ENCODE measurements at regions not wholly inside any gene's neighbourhood (a gene's known extent, or its start where the extent isn't known, plus 50 kb on each side); places are given as distances from the start of the nearest gene placed in this dataset.
"Not testable (repeated sequence)": the region's sequence is repeated elsewhere in the genome, so short reads cannot be mapped to it uniquely, and the experiment has no call there.

GRCh38 chr9:64813072-64813471, 471.9 kb downstream of the FOXD4L5 start:
- H3K27me3 ChIP-seq; H3K27ac ChIP-seq; intact Hi-C loops (cut with DNase I); H3K36me3 ChIP-seq; DNase-seq; H3K9me3 ChIP-seq; H3K4me3 ChIP-seq; ATAC-seq; H3K4me1 ChIP-seq: not testable (repeated sequence)

DNA sequence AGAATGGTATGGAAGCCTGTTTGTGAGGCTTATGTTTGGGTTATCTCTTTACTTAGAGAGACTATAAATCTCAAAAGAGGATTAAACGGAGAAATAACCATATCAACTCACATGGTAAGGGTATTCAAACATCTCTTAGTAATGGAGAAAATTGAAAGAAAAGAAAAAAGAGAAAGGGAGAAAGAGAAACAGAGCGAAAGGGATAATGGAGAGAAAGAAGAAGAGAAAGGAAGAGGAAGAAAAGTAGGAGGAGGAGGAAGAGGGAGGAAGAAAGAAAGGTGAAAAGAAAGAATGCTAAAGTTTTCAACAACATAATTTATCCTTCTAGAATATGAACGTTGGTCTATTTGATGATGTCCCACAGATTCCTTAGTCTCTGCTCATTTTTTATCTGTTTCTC, 506.3 kb downstream of the FOXD4L5 start:
- DNase-seq; H3K4me3 ChIP-seq; H3K36me3 ChIP-seq; H3K4me1 ChIP-seq; ATAC-seq; intact Hi-C loops (cut with DNase I); H3K9me3 ChIP-seq; H3K27ac ChIP-seq: not testable (repeated sequence)
- WGBS, 2 donors, result 86 to 96% methylated on average over 2 of the region's 3 CpGs
- peaks cover 0 to 19% (median 0%) of the 10 kb centered on the region in 7 donors for H3K27me3 ChIP-seq

DNA sequence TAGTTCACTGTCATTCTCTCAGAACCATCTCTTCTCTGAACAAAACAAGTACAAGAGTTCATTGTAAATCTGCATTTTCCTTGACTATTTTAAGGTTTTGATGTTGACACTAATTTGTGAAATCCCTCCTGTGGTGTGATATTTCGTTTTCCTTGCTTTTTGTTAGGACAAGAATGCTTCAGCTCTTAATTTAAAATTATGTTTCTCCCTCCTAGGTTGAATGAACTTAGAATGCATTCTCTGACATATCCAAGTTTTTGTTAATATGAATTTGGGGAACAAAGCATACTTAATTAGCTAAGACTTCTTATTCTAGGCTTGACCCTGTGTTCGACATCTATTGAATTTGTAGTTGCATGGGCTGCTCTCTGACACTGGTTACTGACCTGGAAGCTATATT, 508.7 kb downstream of the FOXD4L5 start:
- intact Hi-C loops (cut with DNase I); H3K9me3 ChIP-seq; ATAC-seq; H3K4me3 ChIP-seq; DNase-seq; H3K27ac ChIP-seq; H3K4me1 ChIP-seq; H3K36me3 ChIP-seq: not testable (repeated sequence)
- 38 to 47% methylated on average over 1 of the region's 2 CpGs for WGBS, 2 donors
- H3K27me3 ChIP-seq, result peaks cover 0 to 19% (median 0%) of the 10 kb centered on the region in 7 donors

GRCh38 chr9:64774813-64775793, 509.9 kb downstream of the FOXD4L5 start:
- intact Hi-C loops (cut with DNase I), result not testable (repeated sequence)
- peak in 1 of 2 donors; percentile 15 for DNase-seq

DNA sequence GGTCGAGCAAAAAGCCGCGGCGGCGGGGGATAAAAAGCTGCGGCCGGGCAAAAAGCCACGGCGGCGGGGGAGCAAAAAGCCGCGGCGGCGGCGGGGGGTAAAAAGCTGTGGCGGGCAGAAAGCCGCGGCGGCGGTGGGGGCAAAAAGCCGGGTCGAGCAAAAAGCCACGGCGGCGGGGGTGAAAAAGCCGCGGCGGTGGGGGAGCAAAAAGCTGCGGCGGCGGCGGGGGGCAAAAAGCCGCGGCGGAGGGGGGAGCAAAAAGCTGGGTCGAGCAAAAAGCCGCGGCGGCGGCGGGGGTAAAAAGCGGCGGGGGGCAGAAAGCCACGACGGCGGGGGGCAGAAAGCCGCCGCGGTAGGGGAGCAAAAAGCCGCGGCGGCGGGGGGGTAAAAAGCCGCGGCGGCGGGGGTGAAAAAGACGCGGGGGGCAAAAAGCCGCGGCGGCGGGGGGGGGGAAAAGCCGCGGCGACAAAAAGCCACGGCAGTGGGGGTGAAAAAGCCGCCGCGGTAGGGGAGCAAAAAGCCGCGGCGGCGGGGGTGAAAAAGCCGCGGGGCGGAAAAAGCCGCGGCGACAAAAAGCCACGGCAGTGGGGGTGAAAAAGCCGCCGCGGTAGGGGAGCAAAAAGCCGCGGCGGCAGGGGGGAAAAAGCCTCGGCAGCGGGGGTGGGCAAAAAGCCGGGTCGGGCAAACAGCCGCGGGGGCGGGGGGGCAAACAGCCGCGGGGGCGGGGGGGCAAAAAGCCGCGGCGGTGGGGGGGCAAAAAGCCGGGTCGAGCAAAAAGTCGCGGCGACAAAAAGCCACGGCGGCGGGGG, 510.8 kb downstream of the FOXD4L5 start:
- H3K4me1 ChIP-seq; H3K27ac ChIP-seq; intact Hi-C loops (cut with DNase I); H3K9me3 ChIP-seq; H3K36me3 ChIP-seq; ATAC-seq; DNase-seq: not testable (repeated sequence)
- H3K27me3 ChIP-seq, result peaks cover 0 to 19% (median 0%) of the 10 kb centered on the region in 7 donors
- 0 to 1% methylated on average over 27 to 85 of the region's 108 CpGs for WGBS, 2 donors
- peak overlapping the region in 7 of 10 donors; percentile 17 to 49 (median 35) for H3K4me3 ChIP-seq

More at GRCh38 chr9:64774813-64775793, 509.9 kb downstream of the FOXD4L5 start:
- H3K36me3 ChIP-seq, H3K4me1 ChIP-seq, H3K9me3 ChIP-seq, ATAC-seq, H3K27ac ChIP-seq: not testable (repeated sequence)
- Histone ChIP-seq H3K27me3 (peaks cover 0 to 19% (median 0%) of the 10 kb centered on the region in 7 donors), H3K4me3 (peak overlapping the region in 4 of 10 donors; percentile 16 to 49 (median 42))
- 3 to 6% methylated on average over 34 to 68 of the region's 72 CpGs for WGBS, 2 donors

DNA sequence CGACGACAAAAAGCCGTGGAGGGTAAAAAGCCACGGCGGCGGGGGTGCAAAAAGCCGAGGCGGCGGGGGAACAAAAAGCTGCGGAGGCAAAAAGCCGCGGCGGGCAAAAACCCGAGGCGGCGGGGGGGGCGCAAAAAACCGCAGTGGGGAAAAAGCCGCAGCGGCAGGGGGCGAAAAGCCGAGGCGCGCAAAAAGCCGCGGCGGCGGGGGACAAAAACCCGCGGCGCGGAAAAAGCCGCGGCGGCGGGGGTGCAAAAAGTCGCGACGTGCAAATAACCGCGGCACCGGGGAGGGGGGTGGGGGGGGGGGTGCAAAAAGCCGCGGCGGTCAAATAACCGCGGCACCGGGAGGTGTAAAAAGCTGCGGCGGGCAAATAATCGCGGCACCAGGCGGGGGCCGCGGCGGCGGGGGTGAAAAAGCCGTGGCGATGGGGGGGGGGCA, 511.5 kb downstream of the FOXD4L5 start:
- Histone ChIP-seq H3K4me1 (no peaks in the 10 kb centered on the region), H3K36me3 (no peaks in the 10 kb centered on the region), H3K9me3 (no peaks in the 10 kb centered on the region), H3K27me3 (peaks cover 0 to 16% (median 0%) of the 10 kb centered on the region in 7 donors), H3K27ac (no peak overlapping the region), H3K4me3 (peak overlapping the region in 7 of 10 donors; percentile 17 to 49 (median 35))
- 1 to 4% methylated on average over 37 to 46 of the region's 59 CpGs for WGBS, 2 donors
- intact Hi-C loops (cut with DNase I), result no loop called here
- peak in 1 of 2 donors; percentile 7 for DNase-seq
- ATAC-seq, result no peak
- TF ChIP-seq, protein P1, sequence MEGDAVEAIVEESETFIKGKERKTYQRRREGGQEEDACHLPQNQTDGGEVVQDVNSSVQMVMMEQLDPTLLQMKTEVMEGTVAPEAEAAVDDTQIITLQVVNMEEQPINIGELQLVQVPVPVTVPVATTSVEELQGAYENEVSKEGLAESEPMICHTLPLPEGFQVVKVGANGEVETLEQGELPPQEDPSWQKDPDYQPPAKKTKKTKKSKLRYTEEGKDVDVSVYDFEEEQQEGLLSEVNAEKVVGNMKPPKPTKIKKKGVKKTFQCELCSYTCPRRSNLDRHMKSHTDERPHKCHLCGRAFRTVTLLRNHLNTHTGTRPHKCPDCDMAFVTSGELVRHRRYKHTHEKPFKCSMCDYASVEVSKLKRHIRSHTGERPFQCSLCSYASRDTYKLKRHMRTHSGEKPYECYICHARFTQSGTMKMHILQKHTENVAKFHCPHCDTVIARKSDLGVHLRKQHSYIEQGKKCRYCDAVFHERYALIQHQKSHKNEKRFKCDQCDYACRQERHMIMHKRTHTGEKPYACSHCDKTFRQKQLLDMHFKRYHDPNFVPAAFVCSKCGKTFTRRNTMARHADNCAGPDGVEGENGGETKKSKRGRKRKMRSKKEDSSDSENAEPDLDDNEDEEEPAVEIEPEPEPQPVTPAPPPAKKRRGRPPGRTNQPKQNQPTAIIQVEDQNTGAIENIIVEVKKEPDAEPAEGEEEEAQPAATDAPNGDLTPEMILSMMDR (IDR thresholded peaks at IDR 0.05), result no peak

GRCh38 chr9:64772751-64773331, 512.2 kb downstream of the FOXD4L5 start:
- peak overlapping the region in 3 of 10 donors; percentile 40 to 46 (median 45) for H3K4me3 ChIP-seq
- DNase-seq, result not testable (repeated sequence)

More at GRCh38 chr9:64772751-64773331, 512.2 kb downstream of the FOXD4L5 start:
- peaks cover 0 to 16% (median 0%) of the 10 kb centered on the region in 7 donors for H3K27me3 ChIP-seq
- H3K4me1 ChIP-seq; H3K27ac ChIP-seq; intact Hi-C loops (cut with DNase I); H3K9me3 ChIP-seq; ATAC-seq; H3K36me3 ChIP-seq: not testable (repeated sequence)
- WGBS, 2 donors, result 0 to 1% methylated on average over 21 to 44 of the region's 67 CpGs

Measured in heart right ventricle (tissue), 16 donors.